Prostate gland (tissue), 2 donors: ENCODE measurements at regions not wholly inside any gene's neighbourhood (a gene's known extent, or its start where the extent isn't known, plus 50 kb on each side); places are given as distances from the start of the nearest gene placed in this dataset.
"Not testable (repeated sequence)": the region's sequence is repeated elsewhere in the genome, so short reads cannot be mapped to it uniquely, and the experiment has no call there.

ENCODE experiments used
- DNase-seq: peaks from one replicate; pipeline ENCODE4 v3.0.0-alpha.2; 2019; ENCODE audit warnings: low spot score
- H3K27ac ChIP-seq, 2 donors: fragments of 200-600 bp; sonication (generic); 2 replicates each; pipeline ENCODE4 v1.5.1; 2017 to 2019
- H3K27me3 ChIP-seq: fragments of 200-600 bp; sonication (generic); replicated peaks from 2 replicates; pipeline ENCODE4 v1.5.1; 2019; ENCODE audit not compliant: insufficient read depth
- H3K36me3 ChIP-seq, 2 donors: fragments of 200-600 bp; sonication (generic); 1 replicate in 1 of 2; 2 replicates in 1 of 2; pipeline versions ENCODE4 v1.5.1 to v1.8.1; 2017 to 2019
- H3K4me1 ChIP-seq: fragments of 200-600 bp; sonication (generic); replicated peaks from 2 replicates; pipeline ENCODE4 v1.5.1; 2019
- H3K4me3 ChIP-seq, 2 donors: fragments of 200-600 bp; sonication (generic); 2 replicates each; pipeline ENCODE4 v1.5.1; 2017 to 2019
- H3K9me3 ChIP-seq: fragments of 200-600 bp; sonication (generic); 2 replicates; pipeline ENCODE4 v1.5.1; 2017
- CTCF ChIP-seq, 4 experiments: fragments of 200-600 bp in 2 of 4; fragments of 450-650 bp in 2 of 4; sonication (generic) in 2 of 4; IDR thresholded peaks; 1 replicate in 3 of 4; 2 replicates in 1 of 4; pipeline ENCODE4 v1.5.1; 2016 to 2019; ENCODE audit warnings: antibody characterized with exemption in 4 of 4, mild to moderate bottlenecking in 2 of 4, moderate library complexity in 2 of 4
- POLR2A ChIP-seq: fragments of 450-650 bp; IDR thresholded peaks from one replicate; pipeline ENCODE4 v1.6.1; 2016; ENCODE audit warnings: antibody characterized with exemption, mild to moderate bottlenecking
- POLR2AphosphoS5 ChIP-seq: sonication (generic); formaldehyde crosslinking; IDR thresholded peaks from one replicate; pipeline ENCODE4 v1.6.1; 2017; ENCODE audit warnings: antibody characterized with exemption
- WGBS: methylation state at CpG from one replicate; pipeline ENCODE4 v1.1.5; 2018; 5-methylcytosine and 5-hydroxymethylcytosine counted together
- intact Hi-C: fragments of 100-400 bp; cut with DNase I; formaldehyde crosslinking; loops from one replicate; pipeline ENCODE4 v1.14.2; 2022

- intact Hi-C loops = no loop called here
- H3K4me3 ChIP-seq = no peak overlapping the region
- no peaks in the 10 kb centered on the region for H3K36me3 ChIP-seq
- 32% methylated on average over 1 of the region's 1 CpG for WGBS
- no peaks in the 10 kb centered on the region for H3K9me3 ChIP-seq
- H3K27me3 ChIP-seq = no peaks in the 10 kb centered on the region
- TF ChIP-seq POLR2AphosphoS5 (peak; percentile 55), POLR2A (no peak), CTCF (IDR thresholded peaks at IDR 0.05) (no peak)
- DNase-seq = peak; percentile 64
- H3K4me1 ChIP-seq = no peaks in the 10 kb centered on the region
- H3K27ac ChIP-seq = no peak overlapping the region
Observed at GRCh38 chr21:24436236-24436635, 1171.0 kb downstream of the MRPL39 start.

- intact Hi-C loops = no loop called here
- TF ChIP-seq POLR2AphosphoS5 = no peak
- TF ChIP-seq CTCF (IDR thresholded peaks at IDR 0.05) = no peak
- no peak for TF ChIP-seq POLR2A
- no peak for DNase-seq
- no peaks in the 10 kb centered on the region for H3K36me3 ChIP-seq
- H3K27me3 ChIP-seq = no peaks in the 10 kb centered on the region
- H3K4me3 ChIP-seq = no peak overlapping the region
- H3K4me1 ChIP-seq = no peaks in the 10 kb centered on the region
- WGBS = 55% methylated on average over 8 of the region's 8 CpGs
- H3K9me3 ChIP-seq = no peaks in the 10 kb centered on the region
- H3K27ac ChIP-seq = no peak overlapping the region
Observed at GRCh38 chr21:24428591-24429199, 1178.6 kb downstream of the MRPL39 start.

GRCh38 chr21:24424776-24425175 is 1182.5 kb downstream of the MRPL39 start:
- H3K27ac ChIP-seq = no peak overlapping the region
- no peaks in the 10 kb centered on the region for H3K36me3 ChIP-seq
- no peak for TF ChIP-seq POLR2AphosphoS5
- no peak for TF ChIP-seq POLR2A
- TF ChIP-seq CTCF (IDR thresholded peaks at IDR 0.05) = no peak
- H3K9me3 ChIP-seq = no peaks in the 10 kb centered on the region
- no peaks in the 10 kb centered on the region for H3K4me1 ChIP-seq
- H3K4me3 ChIP-seq = no peak overlapping the region
- no peaks in the 10 kb centered on the region for H3K27me3 ChIP-seq
- intact Hi-C loops = no loop called here
- WGBS = 82% methylated on average over 4 of the region's 4 CpGs
- DNase-seq = no peak

- intact Hi-C loops = no loop called here
- H3K27me3 ChIP-seq = no peaks in the 10 kb centered on the region
- H3K4me1 ChIP-seq = no peaks in the 10 kb centered on the region
- H3K27ac ChIP-seq = no peak overlapping the region
- no peak for DNase-seq
- H3K4me3 ChIP-seq = no peak overlapping the region
- no peaks in the 10 kb centered on the region for H3K9me3 ChIP-seq
- TF ChIP-seq POLR2A (no peak), CTCF (IDR thresholded peaks at IDR 0.05) (no peak), POLR2AphosphoS5 (no peak)
- no peaks in the 10 kb centered on the region for H3K36me3 ChIP-seq
Observed at GRCh38 chr21:24423546-24423945, 1183.7 kb downstream of the MRPL39 start.

GRCh38 chr21:24420689-24421088 is 1186.6 kb downstream of the MRPL39 start:
- Histone ChIP-seq H3K27me3 (no peaks in the 10 kb centered on the region), H3K4me1 (no peaks in the 10 kb centered on the region), H3K4me3 (no peak overlapping the region), H3K36me3 (no peaks in the 10 kb centered on the region), H3K9me3 (no peaks in the 10 kb centered on the region), H3K27ac (no peak overlapping the region)
- DNase-seq = no peak
- TF ChIP-seq POLR2AphosphoS5 = no peak
- no peak for TF ChIP-seq CTCF (IDR thresholded peaks at IDR 0.05)
- no peak for TF ChIP-seq POLR2A
- intact Hi-C loops = no loop called here
- WGBS = 62% methylated on average over 1 of the region's 1 CpG

GRCh38 chr21:24419641-24420040 is 1187.6 kb downstream of the MRPL39 start:
- H3K4me1 ChIP-seq, H3K36me3 ChIP-seq, H3K27ac ChIP-seq, intact Hi-C loops, H3K27me3 ChIP-seq, H3K9me3 ChIP-seq, DNase-seq, H3K4me3 ChIP-seq: not testable (repeated sequence)
